ENCODE measurements at regions not wholly inside any gene's neighbourhood (a gene's known extent, or its start where the extent isn't known, plus 50 kb on each side); places are given as distances from the start of the nearest gene placed in this dataset.

DNA sequence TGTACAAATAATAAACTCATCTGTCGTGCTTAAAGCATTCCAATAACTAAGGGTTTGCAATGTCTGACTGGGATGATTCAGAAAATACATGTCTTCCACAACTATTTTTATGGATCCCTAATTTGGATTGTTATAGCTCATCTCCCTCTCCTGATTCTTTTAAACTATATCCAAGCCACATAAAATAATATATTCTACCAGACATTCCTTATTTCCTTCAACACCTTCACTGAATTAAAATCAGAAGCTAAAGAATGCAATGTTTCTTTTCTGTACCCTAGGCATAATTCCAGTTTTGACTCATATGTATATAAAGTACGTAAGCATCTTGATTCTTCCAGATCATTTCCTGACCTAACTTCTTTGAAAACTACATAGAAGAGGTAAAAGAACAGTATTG, 420.4 kb downstream of the EFNB2 start:
- TF ChIP-seq, protein P1, sequence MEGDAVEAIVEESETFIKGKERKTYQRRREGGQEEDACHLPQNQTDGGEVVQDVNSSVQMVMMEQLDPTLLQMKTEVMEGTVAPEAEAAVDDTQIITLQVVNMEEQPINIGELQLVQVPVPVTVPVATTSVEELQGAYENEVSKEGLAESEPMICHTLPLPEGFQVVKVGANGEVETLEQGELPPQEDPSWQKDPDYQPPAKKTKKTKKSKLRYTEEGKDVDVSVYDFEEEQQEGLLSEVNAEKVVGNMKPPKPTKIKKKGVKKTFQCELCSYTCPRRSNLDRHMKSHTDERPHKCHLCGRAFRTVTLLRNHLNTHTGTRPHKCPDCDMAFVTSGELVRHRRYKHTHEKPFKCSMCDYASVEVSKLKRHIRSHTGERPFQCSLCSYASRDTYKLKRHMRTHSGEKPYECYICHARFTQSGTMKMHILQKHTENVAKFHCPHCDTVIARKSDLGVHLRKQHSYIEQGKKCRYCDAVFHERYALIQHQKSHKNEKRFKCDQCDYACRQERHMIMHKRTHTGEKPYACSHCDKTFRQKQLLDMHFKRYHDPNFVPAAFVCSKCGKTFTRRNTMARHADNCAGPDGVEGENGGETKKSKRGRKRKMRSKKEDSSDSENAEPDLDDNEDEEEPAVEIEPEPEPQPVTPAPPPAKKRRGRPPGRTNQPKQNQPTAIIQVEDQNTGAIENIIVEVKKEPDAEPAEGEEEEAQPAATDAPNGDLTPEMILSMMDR (conservative IDR thresholded peaks at IDR 0.05; ENCODE audit: low read length) = no peak
- TF ChIP-seq EZH2phosphoT487 (IDR thresholded peaks at IDR 0.05; ENCODE audit: borderline replicate concordance, low read depth, low read length) = no peak

Measured in OCI-LY7 (cell line).